Ectodermal cell (in vitro differentiated cells): ENCODE measurements at regions not wholly inside any gene's neighbourhood (a gene's known extent, or its start where the extent isn't known, plus 50 kb on each side); places are given as distances from the start of the nearest gene placed in this dataset.
"Not testable (repeated sequence)": the region's sequence is repeated elsewhere in the genome, so short reads cannot be mapped to it uniquely, and the experiment has no call there.

Source experiments
- H3K27ac ChIP-seq: 2 replicates; pipeline ENCODE4 v1.7.0; 2013; ENCODE audit warnings: mild to moderate bottlenecking, low read depth, low read length; ENCODE audit not compliant: insufficient read depth, poor library complexity, severe bottlenecking
- H3K27me3 ChIP-seq: 2 replicates; pipeline ENCODE4 v1.7.0; 2013; ENCODE audit warnings: mild to moderate bottlenecking, low read length; ENCODE audit not compliant: insufficient read depth, control insufficient read depth, poor library complexity, severe bottlenecking
- H3K36me3 ChIP-seq: one replicate; pipeline ENCODE4 v1.7.0; 2013; ENCODE audit warnings: low read length; ENCODE audit not compliant: control insufficient read depth, insufficient read depth
- H3K4me1 ChIP-seq: one replicate; pipeline ENCODE4 v1.7.0; 2013; ENCODE audit warnings: low read length; ENCODE audit not compliant: control insufficient read depth, insufficient read depth
- H3K4me3 ChIP-seq: 2 replicates; pipeline ENCODE4 v1.7.0; 2013; ENCODE audit warnings: low read depth, low read length, control low read depth; ENCODE audit not compliant: insufficient read depth
- H3K9me3 ChIP-seq: 2 replicates; pipeline ENCODE4 v1.7.0; 2013; ENCODE audit warnings: mild to moderate bottlenecking, low read length, moderate library complexity; ENCODE audit not compliant: control insufficient read depth
- WGBS, 2 experiments: methylation state at CpG; one replicate each; pipeline ENCODE4 v1.1.7; 2013; ENCODE audit warnings: missing lambda C conversion rate in 2 of 2; 5-methylcytosine and 5-hydroxymethylcytosine counted together

DNA sequence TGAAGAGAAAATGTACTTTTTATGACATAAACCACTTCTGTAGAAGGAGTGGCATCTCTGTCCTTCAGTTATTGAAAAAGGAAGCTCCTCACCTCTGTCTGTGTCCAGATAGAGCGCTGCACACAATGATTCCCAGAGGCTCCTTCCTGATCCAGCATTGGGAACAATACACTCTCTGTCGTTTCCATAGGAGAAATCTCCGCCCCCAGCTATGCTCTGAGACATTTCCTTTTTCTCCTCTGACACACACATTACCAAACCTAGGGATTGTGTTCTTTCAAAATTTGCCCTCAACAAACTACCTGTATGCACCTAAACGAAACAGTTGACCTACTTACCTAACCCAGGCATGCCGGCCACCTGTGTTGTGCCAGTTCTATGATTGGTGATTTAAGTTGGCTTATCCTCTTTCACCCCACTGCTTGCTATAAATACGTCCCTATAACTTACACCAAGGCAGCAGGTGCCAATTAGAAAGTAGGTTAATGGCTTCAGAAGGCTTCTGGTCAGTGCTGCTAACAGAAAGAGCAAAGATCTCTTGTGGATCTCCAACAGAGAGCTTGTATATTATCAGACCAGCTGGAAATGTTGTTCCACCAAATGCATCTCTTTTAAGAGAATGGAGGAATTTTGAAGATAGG, 140.1 kb upstream of the JCAD start:
- H3K9me3 ChIP-seq: no peaks in the 10 kb centered on the region
- H3K27me3 ChIP-seq: no peaks in the 10 kb centered on the region
- H3K4me3 ChIP-seq: no peak overlapping the region
- WGBS, 2 experiments: 82 to 94% methylated on average over 6 of the region's 6 CpGs
- no peak overlapping the region for H3K27ac ChIP-seq
- no peaks in the 10 kb centered on the region for H3K4me1 ChIP-seq
- H3K36me3 ChIP-seq: no peaks in the 10 kb centered on the region

DNA sequence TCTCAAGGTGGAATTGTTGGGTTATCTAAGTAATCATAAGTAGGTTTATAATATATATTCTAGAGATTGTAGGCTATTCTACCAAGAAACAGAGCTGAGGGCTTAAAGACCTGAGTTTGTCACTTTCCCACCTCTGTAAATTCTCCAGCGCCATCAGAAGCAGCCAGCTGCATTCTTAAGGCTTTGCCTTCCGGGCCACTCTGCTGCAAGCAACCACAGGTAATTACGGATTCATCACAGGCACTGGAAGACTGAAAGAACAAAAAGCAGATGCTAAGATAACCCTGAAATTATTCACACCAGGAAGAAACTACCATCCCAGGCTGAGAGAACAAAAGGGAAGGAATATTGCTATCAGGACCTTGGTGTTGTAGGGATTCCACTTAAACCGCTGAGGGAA, 137.8 kb upstream of the JCAD start:
- no peaks in the 10 kb centered on the region for H3K36me3 ChIP-seq
- WGBS, 2 experiments: 94% methylated on average over 4 of the region's 4 CpGs
- H3K27me3 ChIP-seq: no peaks in the 10 kb centered on the region
- H3K4me1 ChIP-seq: no peaks in the 10 kb centered on the region
- H3K4me3 ChIP-seq: no peak overlapping the region
- no peaks in the 10 kb centered on the region for H3K9me3 ChIP-seq
- H3K27ac ChIP-seq: no peak overlapping the region

DNA sequence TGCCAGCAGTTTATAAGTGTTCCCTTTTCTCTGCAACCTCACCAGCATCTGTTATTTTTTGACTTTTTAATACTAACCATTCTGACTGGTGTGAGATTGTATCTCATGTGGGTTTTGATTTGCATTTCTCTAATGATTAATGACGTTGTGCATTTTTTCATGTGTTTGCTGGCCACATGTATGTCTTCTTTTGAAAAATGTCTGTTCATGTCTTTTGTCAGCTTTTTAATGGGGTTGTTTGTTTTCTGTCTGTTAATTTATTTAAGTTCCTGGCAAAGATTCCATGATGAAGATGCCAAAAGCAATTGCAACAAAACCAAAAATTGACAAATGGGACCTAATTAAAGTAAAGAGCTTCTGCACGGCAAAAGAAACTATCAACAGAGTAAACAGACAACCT, 137.2 kb upstream of the JCAD start:
- H3K36me3 ChIP-seq, H3K4me3 ChIP-seq, H3K9me3 ChIP-seq, H3K27me3 ChIP-seq, H3K4me1 ChIP-seq, H3K27ac ChIP-seq: not testable (repeated sequence)
- WGBS, 2 experiments: 91 to 94% methylated on average over 2 of the region's 2 CpGs

DNA sequence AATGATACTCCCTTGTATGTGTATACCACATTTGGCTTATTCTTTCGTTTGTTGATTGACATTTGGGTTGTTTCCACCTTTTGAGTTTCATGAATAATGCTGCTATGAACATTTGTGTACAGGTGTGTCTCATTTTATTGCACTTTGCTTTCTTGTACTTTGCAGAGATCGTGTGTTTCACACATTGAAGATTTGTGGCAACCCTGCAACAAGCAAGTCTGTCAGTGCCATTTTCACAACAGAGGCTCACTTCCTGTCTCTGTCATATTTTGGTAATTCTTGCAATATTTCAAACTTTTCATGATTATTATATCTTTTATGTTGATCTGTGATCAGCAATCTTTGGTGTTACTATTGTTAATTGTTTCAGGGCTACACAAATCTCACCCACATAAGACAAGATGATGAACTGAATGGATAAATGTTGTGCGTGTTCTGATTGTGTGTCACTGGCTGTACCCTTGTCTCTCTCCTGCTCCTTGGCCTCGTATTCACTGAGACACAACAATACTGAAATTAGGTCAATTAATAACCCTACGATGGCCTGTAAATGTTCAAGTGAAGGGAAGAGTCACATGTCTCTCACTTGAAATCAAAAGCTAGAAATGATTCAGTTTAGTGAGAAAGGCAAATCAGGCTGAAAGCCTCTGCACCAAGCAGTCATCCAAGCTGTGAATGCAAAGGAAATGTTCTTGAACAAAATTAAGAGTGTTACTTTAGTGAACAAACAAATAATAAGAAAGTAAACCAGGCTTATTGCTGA, 133.6 kb upstream of the JCAD start:
- WGBS, 2 experiments: 90 to 93% methylated on average over 5 of the region's 5 CpGs
- Histone ChIP-seq H3K4me3 (no peak overlapping the region), H3K27me3 (no peaks in the 10 kb centered on the region)

DNA sequence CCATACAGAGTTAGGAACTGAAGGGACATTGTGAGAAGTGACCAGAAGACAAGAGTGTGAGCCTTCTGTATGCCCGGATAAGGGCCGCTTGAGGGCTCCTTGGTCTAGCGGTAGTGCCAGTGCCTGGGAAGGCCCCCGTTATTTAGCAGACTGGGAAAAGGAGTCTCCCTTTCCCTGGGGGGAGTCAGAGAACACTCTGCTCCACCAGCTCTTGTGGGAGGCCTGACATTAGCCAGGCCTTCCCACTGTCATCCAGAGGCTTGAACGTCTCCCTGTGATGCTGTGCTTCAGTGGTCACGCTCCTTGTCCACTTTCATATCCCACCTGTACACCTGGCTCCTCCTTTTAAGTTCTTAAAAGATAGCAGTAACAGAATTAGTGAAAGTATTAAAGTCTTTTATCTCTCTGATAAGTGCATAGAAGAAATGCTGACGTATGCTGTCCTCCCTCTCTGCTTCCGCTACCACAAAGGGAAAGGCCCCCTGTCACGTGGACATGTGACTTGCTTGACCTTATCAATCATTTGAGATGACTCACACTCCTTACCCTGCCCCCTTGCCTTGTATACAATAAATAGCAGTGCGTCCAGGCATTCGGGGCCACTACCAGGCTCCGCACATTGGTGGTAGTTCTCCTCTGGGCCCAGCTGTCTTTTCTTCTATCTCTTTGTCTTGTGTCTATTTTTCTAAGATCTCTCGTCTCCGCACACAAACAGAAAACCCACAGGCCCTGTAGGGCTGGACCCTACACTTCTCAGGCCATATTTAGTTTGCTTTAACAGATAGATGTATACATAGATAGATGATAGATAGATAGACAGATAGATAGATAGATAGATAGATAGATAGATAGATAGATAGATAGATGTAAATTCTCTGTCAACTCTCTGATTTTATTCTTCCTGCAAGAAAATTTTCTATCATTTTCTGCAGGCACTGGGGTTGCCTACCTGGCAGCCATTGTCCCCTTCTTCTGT, 131.5 kb upstream of the JCAD start:
- Histone ChIP-seq H3K36me3 (no peaks in the 10 kb centered on the region), H3K4me3 (no peak overlapping the region), H3K4me1 (peaks cover 8% of the 10 kb centered on the region), H3K27me3 (no peaks in the 10 kb centered on the region), H3K9me3 (no peaks in the 10 kb centered on the region), H3K27ac (no peak overlapping the region)
- WGBS, 2 experiments: 82 to 88% methylated on average over 13 to 14 of the region's 14 CpGs

More for the DNA sequence above, 133.6 kb upstream of the JCAD start:
- peaks cover 6% of the 10 kb centered on the region for H3K4me1 ChIP-seq
- H3K9me3 ChIP-seq: no peaks in the 10 kb centered on the region
- no peaks in the 10 kb centered on the region for H3K36me3 ChIP-seq
- H3K27ac ChIP-seq: no peak overlapping the region

DNA sequence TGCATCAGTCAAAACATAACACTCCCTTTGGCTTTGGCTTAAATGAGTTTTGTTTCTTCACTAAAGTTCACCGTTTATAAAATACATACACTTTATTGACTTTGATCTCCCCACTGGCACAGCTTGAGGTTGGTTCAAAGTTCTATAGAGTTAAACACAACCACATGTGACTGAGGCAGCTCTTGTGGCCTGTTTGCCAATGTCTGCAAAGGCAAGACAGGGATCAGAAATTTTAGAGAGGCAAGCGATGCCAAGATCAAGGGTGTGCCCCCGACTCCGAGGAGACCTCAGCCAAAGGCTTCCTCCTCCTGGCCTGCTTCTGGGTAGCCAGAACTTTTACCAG, 129.8 kb upstream of the JCAD start:
- H3K36me3 ChIP-seq: no peaks in the 10 kb centered on the region
- H3K4me3 ChIP-seq: no peak overlapping the region
- 90 to 97% methylated on average over 4 of the region's 4 CpGs for WGBS, 2 experiments
- peaks cover 8% of the 10 kb centered on the region for H3K4me1 ChIP-seq
- H3K9me3 ChIP-seq: no peaks in the 10 kb centered on the region
- no peaks in the 10 kb centered on the region for H3K27me3 ChIP-seq
- H3K27ac ChIP-seq: no peak overlapping the region

DNA sequence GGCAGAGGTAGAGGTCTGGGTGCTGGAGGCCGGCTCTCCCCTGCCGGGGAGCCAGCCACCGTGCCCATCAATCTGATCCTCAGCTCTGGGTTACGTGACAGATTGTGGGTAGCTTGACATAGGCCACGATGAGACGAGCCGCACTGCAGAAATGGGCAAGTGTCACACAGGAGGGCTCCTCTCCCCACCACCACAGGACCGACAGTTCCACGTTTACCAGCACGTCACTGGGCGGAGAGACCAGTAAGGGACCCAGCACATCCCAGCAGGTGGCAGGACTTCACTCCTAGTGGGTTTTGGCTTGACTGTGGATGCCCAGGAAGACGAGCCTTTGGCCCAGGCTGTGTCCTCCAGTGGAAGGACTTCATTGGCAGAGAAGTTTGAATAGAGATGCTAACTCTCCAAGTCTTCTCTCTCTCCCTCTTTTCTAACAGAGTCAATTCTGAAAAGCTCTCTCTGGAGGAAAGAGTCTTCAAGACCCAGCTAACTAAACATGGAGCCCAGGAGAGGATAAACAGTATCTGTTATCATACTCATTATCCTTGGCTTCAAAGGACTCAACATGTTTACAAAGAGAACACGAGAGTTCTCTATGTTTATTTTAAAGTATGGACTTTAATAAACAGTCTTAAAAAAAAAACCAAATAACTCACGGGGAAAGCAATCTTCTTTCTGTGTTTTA, 129.3 kb upstream of the JCAD start:
- H3K27ac ChIP-seq: no peak overlapping the region
- H3K4me3 ChIP-seq: no peak overlapping the region
- no peaks in the 10 kb centered on the region for H3K36me3 ChIP-seq
- peaks cover 8% of the 10 kb centered on the region for H3K4me1 ChIP-seq
- 91 to 94% methylated on average over 13 to 14 of the region's 14 CpGs for WGBS, 2 experiments
- H3K27me3 ChIP-seq: no peaks in the 10 kb centered on the region
- no peaks in the 10 kb centered on the region for H3K9me3 ChIP-seq

DNA sequence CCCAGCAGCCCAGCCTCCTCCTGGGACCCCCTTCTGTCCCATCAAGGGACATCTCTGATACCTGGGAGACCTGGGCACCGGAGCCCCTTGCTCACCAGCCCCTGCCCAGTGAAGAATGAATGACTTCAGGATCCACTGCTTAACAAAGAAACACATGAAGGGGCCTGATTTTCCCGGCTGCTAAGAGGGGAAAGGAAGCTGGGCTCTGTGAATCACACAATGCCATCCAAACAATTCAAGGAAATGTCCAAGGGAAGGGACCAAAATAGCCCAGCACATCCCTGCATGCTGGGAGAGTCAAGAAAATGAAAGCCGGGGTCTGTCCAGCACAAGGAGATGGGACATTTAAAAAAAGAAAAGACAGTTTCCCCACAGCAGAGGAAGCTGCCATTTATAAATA, 128.7 kb upstream of the JCAD start:
- WGBS, 2 experiments: 72 to 88% methylated on average over 3 of the region's 3 CpGs
- Histone ChIP-seq H3K4me3 (no peak overlapping the region), H3K36me3 (no peaks in the 10 kb centered on the region), H3K9me3 (no peaks in the 10 kb centered on the region), H3K4me1 (peaks cover 8% of the 10 kb centered on the region), H3K27me3 (no peaks in the 10 kb centered on the region), H3K27ac (no peak overlapping the region)

DNA sequence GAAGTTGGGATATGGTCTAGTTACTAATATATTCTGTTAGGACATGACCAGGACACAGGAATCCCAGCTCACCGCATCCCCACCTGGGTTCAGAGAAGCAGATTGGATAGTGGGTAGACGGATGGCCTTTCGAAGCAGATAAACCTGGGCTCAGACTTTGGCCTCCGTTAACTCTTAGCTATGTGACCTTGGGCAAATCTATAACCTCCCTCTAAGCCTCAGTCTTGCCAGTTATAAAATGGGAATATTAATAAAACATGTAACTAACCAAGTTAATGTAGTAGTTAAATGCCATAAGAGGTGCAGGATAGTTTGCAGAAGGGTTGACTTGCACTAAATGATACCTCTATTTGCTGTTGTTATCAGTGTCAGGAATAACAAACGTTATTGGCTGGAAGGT, 127.6 kb upstream of the JCAD start:
- Histone ChIP-seq H3K4me3 (no peak overlapping the region), H3K4me1 (peaks cover 8% of the 10 kb centered on the region), H3K27me3 (no peaks in the 10 kb centered on the region), H3K27ac (no peak overlapping the region), H3K36me3 (no peaks in the 10 kb centered on the region), H3K9me3 (no peaks in the 10 kb centered on the region)
- 89 to 98% methylated on average over 4 to 5 of the region's 5 CpGs for WGBS, 2 experiments
